ENCODE measurements at regions not wholly inside any gene's neighbourhood (a gene's known extent, or its start where the extent isn't known, plus 50 kb on each side); places are given as distances from the start of the nearest gene placed in this dataset.

- Histone ChIP-seq H3K9me3 (ENCODE audit: insufficient read depth, low read length) (no peaks in the 10 kb centered on the region), H3K4me3 (ENCODE audit: low read length) (no peak overlapping the region), H4K20me1 (ENCODE audit: insufficient read depth, low read length) (no peaks in the 10 kb centered on the region), H2AFZ (ENCODE audit: low read depth, low read length) (no peak overlapping the region), H3K27me3 (ENCODE audit: low read depth, low read length) (no peaks in the 10 kb centered on the region), H3K27ac (ENCODE audit: low read length) (no peak overlapping the region), H3K4me1 (ENCODE audit: low read length) (no peaks in the 10 kb centered on the region), H3K79me2 (ENCODE audit: low read length) (no peaks in the 10 kb centered on the region), H3K9ac (ENCODE audit: low read length) (no peak overlapping the region), H3K36me3 (replicated peaks; ENCODE audit: low read depth, low read length) (no peaks in the 10 kb centered on the region), H3K4me2 (ENCODE audit: low read length) (no peak overlapping the region)
- no peak for TF ChIP-seq CTCF (IDR thresholded peaks at IDR 0.05; ENCODE audit: low read depth, low read length)
These were observed 72.0 kb downstream of the RAP2B start for GRCh38 chr3:153233986-153234385.

- Histone ChIP-seq H3K79me2 (ENCODE audit: low read length) (no peaks in the 10 kb centered on the region), H4K20me1 (ENCODE audit: insufficient read depth, low read length) (no peaks in the 10 kb centered on the region), H3K27ac (ENCODE audit: low read length) (no peak overlapping the region), H3K4me3 (ENCODE audit: low read length) (no peak overlapping the region), H2AFZ (ENCODE audit: low read depth, low read length) (no peak overlapping the region), H3K9ac (ENCODE audit: low read length) (no peak overlapping the region), H3K9me3 (ENCODE audit: insufficient read depth, low read length) (no peaks in the 10 kb centered on the region), H3K4me2 (ENCODE audit: low read length) (no peak overlapping the region), H3K36me3 (replicated peaks; ENCODE audit: low read depth, low read length) (no peaks in the 10 kb centered on the region), H3K27me3 (ENCODE audit: low read depth, low read length) (no peaks in the 10 kb centered on the region), H3K4me1 (ENCODE audit: low read length) (no peaks in the 10 kb centered on the region)
- TF ChIP-seq EZH2phosphoT487 (IDR thresholded peaks at IDR 0.05; ENCODE audit: low read depth) (no peak), CTCF (IDR thresholded peaks at IDR 0.05; ENCODE audit: low read depth, low read length) (no peak)
These were observed 80.9 kb downstream of the RAP2B start for GRCh38 chr3:153242896-153243295.

- H3K4me3 ChIP-seq (ENCODE audit: low read length): no peak overlapping the region
- H3K36me3 ChIP-seq (replicated peaks; ENCODE audit: low read depth, low read length): no peaks in the 10 kb centered on the region
- H4K20me1 ChIP-seq (ENCODE audit: insufficient read depth, low read length): no peaks in the 10 kb centered on the region
- no peak overlapping the region for H2AFZ ChIP-seq (ENCODE audit: low read depth, low read length)
- TF ChIP-seq EZH2phosphoT487 (IDR thresholded peaks at IDR 0.05; ENCODE audit: low read depth) (no peak), CTCF (IDR thresholded peaks at IDR 0.05; ENCODE audit: low read depth, low read length) (no peak)
- H3K9ac ChIP-seq (ENCODE audit: low read length): no peak overlapping the region
- H3K9me3 ChIP-seq (ENCODE audit: insufficient read depth, low read length): no peaks in the 10 kb centered on the region
- peaks cover 3% of the 10 kb centered on the region; the same call in 1 of the 2 replicates for H3K4me1 ChIP-seq (ENCODE audit: low read length)
- no peaks in the 10 kb centered on the region for H3K79me2 ChIP-seq (ENCODE audit: low read length)
- no peaks in the 10 kb centered on the region for H3K27me3 ChIP-seq (ENCODE audit: low read depth, low read length)
- no peak overlapping the region for H3K27ac ChIP-seq (ENCODE audit: low read length)
- no peak overlapping the region for H3K4me2 ChIP-seq (ENCODE audit: low read length)
These were observed 82.9 kb downstream of the RAP2B start for GRCh38 chr3:153244961-153245360.

- no peaks in the 10 kb centered on the region for H3K79me2 ChIP-seq (ENCODE audit: low read length)
- H3K4me1 ChIP-seq (ENCODE audit: low read length): peaks cover 10% of the 10 kb centered on the region
- no peaks in the 10 kb centered on the region for H3K9me3 ChIP-seq (ENCODE audit: insufficient read depth, low read length)
- H3K27me3 ChIP-seq (ENCODE audit: low read depth, low read length): no peaks in the 10 kb centered on the region
- H2AFZ ChIP-seq (ENCODE audit: low read depth, low read length): no peak overlapping the region
- H3K27ac ChIP-seq (ENCODE audit: low read length): no peak overlapping the region
- no peaks in the 10 kb centered on the region for H3K36me3 ChIP-seq (replicated peaks; ENCODE audit: low read depth, low read length)
- no peaks in the 10 kb centered on the region for H4K20me1 ChIP-seq (ENCODE audit: insufficient read depth, low read length)
- no peak overlapping the region for H3K9ac ChIP-seq (ENCODE audit: low read length)
- H3K4me2 ChIP-seq (ENCODE audit: low read length): no peak overlapping the region
- H3K4me3 ChIP-seq (ENCODE audit: low read length): no peak overlapping the region
- TF ChIP-seq EZH2phosphoT487 (IDR thresholded peaks at IDR 0.05; ENCODE audit: low read depth) (no peak), CTCF (IDR thresholded peaks at IDR 0.05; ENCODE audit: low read depth, low read length) (no peak)
These were observed 83.6 kb downstream of the RAP2B start for GRCh38 chr3:153245661-153246060.
